ENCODE measurements at regions not wholly inside any gene's neighbourhood (a gene's known extent, or its start where the extent isn't known, plus 50 kb on each side); places are given as distances from the start of the nearest gene placed in this dataset.

DNA sequence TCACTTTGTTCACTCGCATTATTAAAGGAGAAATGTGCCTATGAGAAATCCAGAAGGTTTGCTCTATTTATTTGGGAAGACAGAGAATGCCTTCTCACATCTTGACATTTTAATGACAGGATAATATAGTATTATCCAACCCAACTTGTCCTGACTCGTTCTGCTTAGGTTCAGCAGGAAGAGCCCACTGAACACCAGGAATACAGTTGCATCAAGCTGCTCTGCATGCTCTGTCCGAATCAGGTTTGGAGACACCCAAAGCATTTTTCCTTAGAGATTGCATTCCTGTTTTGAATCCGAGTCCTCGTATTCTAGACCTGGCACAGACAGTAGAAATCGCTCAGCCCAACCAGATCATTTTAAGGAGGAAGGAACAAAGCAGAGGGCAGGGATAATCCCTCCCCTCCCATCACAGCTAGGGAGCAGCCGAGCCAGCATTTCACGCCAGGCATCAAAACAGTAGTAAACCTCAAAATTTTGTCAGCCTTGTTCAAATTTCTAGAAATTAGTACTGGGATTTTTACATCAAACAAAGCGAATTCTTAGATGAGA is 837.4 kb upstream of the ID2 start:
- Histone ChIP-seq H3K27ac (ENCODE audit: low read depth in 2 of 2, low read length in 2 of 2) (no peak overlapping the region), H3K36me3 (ENCODE audit: control insufficient read depth in 2 of 2, insufficient read depth in 2 of 2, low read length in 2 of 2) (no peaks in the 10 kb centered on the region)

GRCh38 chr2:7845332-7845731 is 836.5 kb upstream of the ID2 start:
- no peaks in the 10 kb centered on the region for H3K4me1 ChIP-seq (ENCODE audit: control insufficient read depth in 2 of 2, insufficient read depth in 2 of 2, low read length in 2 of 2)
- no peaks in the 10 kb centered on the region for H3K9me3 ChIP-seq (ENCODE audit: control insufficient read depth in 2 of 2, low read length in 2 of 2)
- H3K9ac ChIP-seq (ENCODE audit: low read depth in 1 of 2, low read length in 2 of 2), result no peak overlapping the region
- no peaks in the 10 kb centered on the region for H3K27me3 ChIP-seq (ENCODE audit: control insufficient read depth in 2 of 2, insufficient read depth in 2 of 2, low read length in 2 of 2)
- no peak overlapping the region for H3K4me3 ChIP-seq (ENCODE audit: low read length in 2 of 2)
- H3K27ac ChIP-seq (ENCODE audit: low read depth in 2 of 2, low read length in 2 of 2), result no peak overlapping the region
- no peaks in the 10 kb centered on the region for H3K36me3 ChIP-seq (ENCODE audit: control insufficient read depth in 2 of 2, insufficient read depth in 2 of 2, low read length in 2 of 2)

More for the DNA sequence above, 837.4 kb upstream of the ID2 start:
- Histone ChIP-seq H3K27me3 (ENCODE audit: control insufficient read depth in 2 of 2, insufficient read depth in 2 of 2, low read length in 2 of 2) (no peaks in the 10 kb centered on the region), H3K9ac (ENCODE audit: low read depth in 1 of 2, low read length in 2 of 2) (no peak overlapping the region), H3K4me1 (ENCODE audit: control insufficient read depth in 2 of 2, insufficient read depth in 2 of 2, low read length in 2 of 2) (no peaks in the 10 kb centered on the region), H3K9me3 (ENCODE audit: control insufficient read depth in 2 of 2, low read length in 2 of 2) (no peaks in the 10 kb centered on the region), H3K4me3 (ENCODE audit: low read length in 2 of 2) (no peak overlapping the region)

- Histone ChIP-seq H3K9ac (ENCODE audit: low read depth in 1 of 2, low read length in 2 of 2) (no peak overlapping the region), H3K9me3 (ENCODE audit: control insufficient read depth in 2 of 2, low read length in 2 of 2) (no peaks in the 10 kb centered on the region), H3K4me1 (ENCODE audit: control insufficient read depth in 2 of 2, insufficient read depth in 2 of 2, low read length in 2 of 2) (no peaks in the 10 kb centered on the region), H3K4me3 (ENCODE audit: low read length in 2 of 2) (no peak overlapping the region), H3K27ac (ENCODE audit: low read depth in 2 of 2, low read length in 2 of 2) (no peak overlapping the region), H3K36me3 (ENCODE audit: control insufficient read depth in 2 of 2, insufficient read depth in 2 of 2, low read length in 2 of 2) (no peaks in the 10 kb centered on the region), H3K27me3 (ENCODE audit: control insufficient read depth in 2 of 2, insufficient read depth in 2 of 2, low read length in 2 of 2) (no peaks in the 10 kb centered on the region)
Observed at GRCh38 chr2:7846607-7847006, 835.2 kb upstream of the ID2 start.

GRCh38 chr2:7847321-7847720 is 834.5 kb upstream of the ID2 start:
- H3K4me3 ChIP-seq (ENCODE audit: low read length in 2 of 2), result no peak overlapping the region
- no peak overlapping the region for H3K27ac ChIP-seq (ENCODE audit: low read depth in 2 of 2, low read length in 2 of 2)
- H3K36me3 ChIP-seq (ENCODE audit: control insufficient read depth in 2 of 2, insufficient read depth in 2 of 2, low read length in 2 of 2), result no peaks in the 10 kb centered on the region
- H3K27me3 ChIP-seq (ENCODE audit: control insufficient read depth in 2 of 2, insufficient read depth in 2 of 2, low read length in 2 of 2), result no peaks in the 10 kb centered on the region
- no peak overlapping the region for H3K9ac ChIP-seq (ENCODE audit: low read depth in 1 of 2, low read length in 2 of 2)
- H3K9me3 ChIP-seq (ENCODE audit: control insufficient read depth in 2 of 2, low read length in 2 of 2), result no peaks in the 10 kb centered on the region
- H3K4me1 ChIP-seq (ENCODE audit: control insufficient read depth in 2 of 2, insufficient read depth in 2 of 2, low read length in 2 of 2), result no peaks in the 10 kb centered on the region

- Histone ChIP-seq H3K9me3 (ENCODE audit: control insufficient read depth in 2 of 2, low read length in 2 of 2) (no peaks in the 10 kb centered on the region), H3K4me3 (ENCODE audit: low read length in 2 of 2) (no peak overlapping the region), H3K27me3 (ENCODE audit: control insufficient read depth in 2 of 2, insufficient read depth in 2 of 2, low read length in 2 of 2) (no peaks in the 10 kb centered on the region), H3K27ac (ENCODE audit: low read depth in 2 of 2, low read length in 2 of 2) (no peak overlapping the region), H3K36me3 (ENCODE audit: control insufficient read depth in 2 of 2, insufficient read depth in 2 of 2, low read length in 2 of 2) (no peaks in the 10 kb centered on the region), H3K4me1 (ENCODE audit: control insufficient read depth in 2 of 2, insufficient read depth in 2 of 2, low read length in 2 of 2) (no peaks in the 10 kb centered on the region), H3K9ac (ENCODE audit: low read depth in 1 of 2, low read length in 2 of 2) (no peak overlapping the region)
Observed at GRCh38 chr2:7849027-7849426, 832.8 kb upstream of the ID2 start.

GRCh38 chr2:7849531-7849930 is 832.3 kb upstream of the ID2 start:
- Histone ChIP-seq H3K36me3 (ENCODE audit: control insufficient read depth in 2 of 2, insufficient read depth in 2 of 2, low read length in 2 of 2) (no peaks in the 10 kb centered on the region), H3K4me3 (ENCODE audit: low read length in 2 of 2) (no peak overlapping the region), H3K9me3 (ENCODE audit: control insufficient read depth in 2 of 2, low read length in 2 of 2) (no peaks in the 10 kb centered on the region), H3K27me3 (ENCODE audit: control insufficient read depth in 2 of 2, insufficient read depth in 2 of 2, low read length in 2 of 2) (no peaks in the 10 kb centered on the region), H3K9ac (ENCODE audit: low read depth in 1 of 2, low read length in 2 of 2) (no peak overlapping the region), H3K4me1 (ENCODE audit: control insufficient read depth in 2 of 2, insufficient read depth in 2 of 2, low read length in 2 of 2) (no peaks in the 10 kb centered on the region), H3K27ac (ENCODE audit: low read depth in 2 of 2, low read length in 2 of 2) (no peak overlapping the region)

DNA sequence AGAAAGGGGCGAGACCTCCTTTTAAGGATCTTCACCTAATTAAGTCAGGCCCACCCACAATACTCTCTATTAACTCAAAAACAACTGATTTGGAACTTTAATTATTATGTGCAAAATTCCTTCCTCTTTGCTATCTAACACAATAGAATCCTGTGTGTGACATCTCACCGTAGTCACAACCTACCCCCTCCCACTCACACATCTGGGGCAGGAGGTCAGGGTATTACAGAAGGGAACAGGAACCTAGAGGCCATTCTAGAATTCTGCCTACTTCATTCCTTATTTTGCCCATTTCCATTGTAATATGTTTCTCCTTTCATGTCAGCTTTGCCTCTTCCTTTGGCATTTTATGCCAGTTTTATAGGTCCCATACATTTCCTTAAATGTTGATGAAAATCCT is 829.3 kb upstream of the ID2 start:
- Histone ChIP-seq H3K9me3 (ENCODE audit: control insufficient read depth in 2 of 2, low read length in 2 of 2) (no peaks in the 10 kb centered on the region), H3K9ac (ENCODE audit: low read depth in 1 of 2, low read length in 2 of 2) (no peak overlapping the region), H3K4me3 (ENCODE audit: low read length in 2 of 2) (no peak overlapping the region), H3K36me3 (ENCODE audit: control insufficient read depth in 2 of 2, insufficient read depth in 2 of 2, low read length in 2 of 2) (no peaks in the 10 kb centered on the region), H3K27ac (ENCODE audit: low read depth in 2 of 2, low read length in 2 of 2) (no peak overlapping the region), H3K27me3 (ENCODE audit: control insufficient read depth in 2 of 2, insufficient read depth in 2 of 2, low read length in 2 of 2) (no peaks in the 10 kb centered on the region), H3K4me1 (ENCODE audit: control insufficient read depth in 2 of 2, insufficient read depth in 2 of 2, low read length in 2 of 2) (no peaks in the 10 kb centered on the region)

DNA sequence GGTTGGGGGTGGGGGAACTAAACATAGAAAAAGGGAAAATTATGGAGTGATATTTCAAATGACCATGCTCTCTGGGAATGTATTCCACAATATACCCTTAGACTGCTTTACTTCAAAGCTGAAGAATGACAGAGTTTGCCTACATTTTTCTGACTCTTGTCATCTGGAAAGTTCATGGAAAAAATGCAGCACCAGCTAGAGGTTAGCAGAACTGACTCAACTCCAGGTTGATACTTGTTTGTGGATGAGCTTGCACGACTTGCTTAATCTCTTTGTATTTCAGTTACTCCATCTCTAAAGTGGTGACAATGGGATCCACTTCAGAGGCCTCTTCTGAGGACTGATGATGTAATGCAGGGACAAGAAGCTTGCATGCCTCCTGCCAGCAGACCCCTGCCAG is 824.0 kb upstream of the ID2 start:
- H3K9me3 ChIP-seq (ENCODE audit: control insufficient read depth in 2 of 2, low read length in 2 of 2), result no peaks in the 10 kb centered on the region
- H3K4me3 ChIP-seq (ENCODE audit: low read length in 2 of 2), result no peak overlapping the region
- no peaks in the 10 kb centered on the region for H3K36me3 ChIP-seq (ENCODE audit: control insufficient read depth in 2 of 2, insufficient read depth in 2 of 2, low read length in 2 of 2)
- no peak overlapping the region for H3K27ac ChIP-seq (ENCODE audit: low read depth in 2 of 2, low read length in 2 of 2)
- H3K9ac ChIP-seq (ENCODE audit: low read depth in 1 of 2, low read length in 2 of 2), result no peak overlapping the region
- H3K27me3 ChIP-seq (ENCODE audit: control insufficient read depth in 2 of 2, insufficient read depth in 2 of 2, low read length in 2 of 2), result no peaks in the 10 kb centered on the region
- H3K4me1 ChIP-seq (ENCODE audit: control insufficient read depth in 2 of 2, insufficient read depth in 2 of 2, low read length in 2 of 2), result no peaks in the 10 kb centered on the region

DNA sequence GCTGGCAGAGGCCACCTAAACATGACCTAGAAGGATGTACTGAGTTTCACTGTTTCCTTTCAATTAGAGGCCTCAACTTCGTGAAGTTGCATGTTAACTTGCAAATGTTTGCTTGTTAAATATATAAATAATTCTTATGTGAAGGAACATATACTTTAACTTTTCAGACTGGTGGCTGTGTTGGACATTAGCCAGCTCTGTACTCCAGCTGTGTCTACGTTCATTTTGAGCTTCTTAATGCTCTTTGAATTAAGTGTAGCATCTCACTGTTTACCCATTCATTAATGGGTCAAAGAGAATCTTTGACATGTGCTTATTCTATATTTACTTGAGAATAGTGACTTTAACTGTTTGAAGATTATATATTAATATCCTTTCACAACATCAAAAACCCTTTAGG is 823.2 kb upstream of the ID2 start:
- Histone ChIP-seq H3K4me1 (ENCODE audit: control insufficient read depth in 2 of 2, insufficient read depth in 2 of 2, low read length in 2 of 2) (no peaks in the 10 kb centered on the region), H3K9ac (ENCODE audit: low read depth in 1 of 2, low read length in 2 of 2) (no peak overlapping the region), H3K36me3 (ENCODE audit: control insufficient read depth in 2 of 2, insufficient read depth in 2 of 2, low read length in 2 of 2) (no peaks in the 10 kb centered on the region), H3K27ac (ENCODE audit: low read depth in 2 of 2, low read length in 2 of 2) (no peak overlapping the region), H3K9me3 (ENCODE audit: control insufficient read depth in 2 of 2, low read length in 2 of 2) (no peaks in the 10 kb centered on the region), H3K27me3 (ENCODE audit: control insufficient read depth in 2 of 2, insufficient read depth in 2 of 2, low read length in 2 of 2) (no peaks in the 10 kb centered on the region), H3K4me3 (ENCODE audit: low read length in 2 of 2) (no peak overlapping the region)

GRCh38 chr2:7860693-7861092 is 821.2 kb upstream of the ID2 start:
- Histone ChIP-seq H3K4me3 (ENCODE audit: low read length in 2 of 2) (no peak overlapping the region), H3K36me3 (ENCODE audit: control insufficient read depth in 2 of 2, insufficient read depth in 2 of 2, low read length in 2 of 2) (no peaks in the 10 kb centered on the region), H3K9me3 (ENCODE audit: control insufficient read depth in 2 of 2, low read length in 2 of 2) (no peaks in the 10 kb centered on the region), H3K9ac (ENCODE audit: low read depth in 1 of 2, low read length in 2 of 2) (no peak overlapping the region), H3K4me1 (ENCODE audit: control insufficient read depth in 2 of 2, insufficient read depth in 2 of 2, low read length in 2 of 2) (no peaks in the 10 kb centered on the region), H3K27me3 (ENCODE audit: control insufficient read depth in 2 of 2, insufficient read depth in 2 of 2, low read length in 2 of 2) (no peaks in the 10 kb centered on the region), H3K27ac (ENCODE audit: low read depth in 2 of 2, low read length in 2 of 2) (no peak overlapping the region)
